Activated B cell treated with CpG ODN at 0.5 μM for 24 hours (primary cell): ENCODE measurements at regions not wholly inside any gene's neighbourhood (a gene's known extent, or its start where the extent isn't known, plus 50 kb on each side); places are given as distances from the start of the nearest gene placed in this dataset.

Experiments
- ATAC-seq: fragments of 200-7000 bp; cut with Tn5 transposase; one replicate; pipeline ENCODE4 v1.10.0; 2021; ENCODE audit warnings: low read depth, mild to moderate bottlenecking, moderate library complexity
- CTCF ChIA-PET: fragments of 350-600 bp; sonication (Branson Sonifier 250); formaldehyde crosslinking; loops from one replicate; lab custom pipeline; 2021; ENCODE audit warnings: antibody characterized with exemption; lab: Charles Lee
- POLR2A ChIA-PET: fragments of 350-600 bp; sonication (Branson Sonifier 250); formaldehyde crosslinking; loops from one replicate; lab custom pipeline; 2021; ENCODE audit warnings: antibody characterized with exemption; lab: Charles Lee
- DNase-seq: peaks from one replicate; pipeline ENCODE4 v3.0.0; 2022
- H3K27ac Mint-ChIP-seq: one replicate; pipeline ENCODE4 v1.8.0; 2020; ENCODE audit warnings: mixed read lengths
- H3K27me3 Mint-ChIP-seq: one replicate; pipeline ENCODE4 v1.8.0; 2021; ENCODE audit warnings: mixed read lengths
- H3K36me3 Mint-ChIP-seq: one replicate; pipeline ENCODE4 v1.8.0; 2021; ENCODE audit warnings: low read depth, mixed read lengths
- H3K4me1 Mint-ChIP-seq: one replicate; pipeline ENCODE4 v1.8.0; 2021; ENCODE audit warnings: mixed read lengths
- H3K4me3 Mint-ChIP-seq: one replicate; pipeline ENCODE4 v1.8.0; 2020; ENCODE audit warnings: mild to moderate bottlenecking, mixed read lengths
- H3K9me3 Mint-ChIP-seq: one replicate; pipeline ENCODE4 v1.8.0; 2020; ENCODE audit warnings: mixed read lengths
- CTCF ChIP-seq: fragments of 200-600 bp; IDR thresholded peaks from one replicate; pipeline ENCODE4 v1.8.0; 2022; ENCODE audit warnings: antibody characterized with exemption, mild to moderate bottlenecking
- intact Hi-C: fragments of 100-400 bp; cut with micrococcal nuclease; formaldehyde crosslinking; loops from one replicate; pipeline ENCODE4 v1.15.1; 2024

GRCh38 chr5:174446446-174446845, 277.9 kb upstream of the MSX2 start:
- Mint-ChIP-seq H3K4me1 (no peaks in the 10 kb centered on the region), H3K9me3 (peaks cover 3% of the 10 kb centered on the region), H3K36me3 (no peaks in the 10 kb centered on the region), H3K4me3 (no peak overlapping the region), H3K27me3 (peaks cover 4% of the 10 kb centered on the region), H3K27ac (no peak overlapping the region)
- ATAC-seq = no peak
- POLR2A ChIA-PET = no interaction called here
- TF ChIP-seq CTCF = no peak
- intact Hi-C loops = no loop called here
- no peak for DNase-seq
- CTCF ChIA-PET = no interaction called here

DNA sequence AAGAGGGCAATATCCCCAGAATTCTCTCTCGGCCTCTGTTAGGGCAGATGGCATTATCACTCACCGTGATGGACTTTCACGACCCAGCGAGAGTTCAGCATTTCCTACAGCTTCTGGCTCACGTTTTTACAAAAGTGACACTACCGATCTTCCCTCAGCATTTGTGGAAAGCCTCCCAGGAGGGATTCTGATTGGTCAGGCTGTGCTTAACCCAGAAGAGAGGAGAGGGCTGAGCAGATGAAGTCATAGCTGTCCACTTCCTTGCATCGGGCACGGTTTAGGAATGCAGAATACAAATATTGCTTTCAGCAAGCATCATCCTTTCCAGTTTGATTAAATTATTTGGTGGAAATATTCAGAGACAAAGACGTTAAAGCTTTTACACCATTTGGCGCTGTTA, 277.4 kb upstream of the MSX2 start:
- no peaks in the 10 kb centered on the region for H3K36me3 Mint-ChIP-seq
- ChIA-PET POLR2A (no interaction called here), CTCF (no interaction called here)
- no peak overlapping the region for H3K4me3 Mint-ChIP-seq
- no peaks in the 10 kb centered on the region for H3K4me1 Mint-ChIP-seq
- peaks cover 3% of the 10 kb centered on the region for H3K9me3 Mint-ChIP-seq
- peaks cover 4% of the 10 kb centered on the region for H3K27me3 Mint-ChIP-seq
- intact Hi-C loops = no loop called here
- no peak overlapping the region for H3K27ac Mint-ChIP-seq
- no peak for ATAC-seq
- DNase-seq = no peak
- TF ChIP-seq CTCF = no peak

- CTCF ChIA-PET = no interaction called here
- no peak for ATAC-seq
- no peak for TF ChIP-seq CTCF
- no peak for DNase-seq
- no peaks in the 10 kb centered on the region for H3K9me3 Mint-ChIP-seq
- H3K27me3 Mint-ChIP-seq = peaks cover 4% of the 10 kb centered on the region
- H3K4me3 Mint-ChIP-seq = no peak overlapping the region
- H3K27ac Mint-ChIP-seq = no peak overlapping the region
- intact Hi-C loops = no loop called here
- no peaks in the 10 kb centered on the region for H3K36me3 Mint-ChIP-seq
- H3K4me1 Mint-ChIP-seq = no peaks in the 10 kb centered on the region
- POLR2A ChIA-PET = no interaction called here
Observed at GRCh38 chr5:174448041-174448440, 276.3 kb upstream of the MSX2 start.

- intact Hi-C loops = no loop called here
- Mint-ChIP-seq H3K27me3 (peaks cover 4% of the 10 kb centered on the region), H3K36me3 (no peaks in the 10 kb centered on the region), H3K4me3 (no peak overlapping the region), H3K27ac (no peak overlapping the region), H3K9me3 (no peaks in the 10 kb centered on the region), H3K4me1 (no peaks in the 10 kb centered on the region)
- no peak for TF ChIP-seq CTCF
- ChIA-PET POLR2A (no interaction called here), CTCF (no interaction called here)
- DNase-seq (no peak), ATAC-seq (no peak)
Observed at GRCh38 chr5:174448662-174449061, 275.7 kb upstream of the MSX2 start.

GRCh38 chr5:174453690-174454089, 270.7 kb upstream of the MSX2 start:
- intact Hi-C loops = no loop called here
- no peaks in the 10 kb centered on the region for H3K36me3 Mint-ChIP-seq
- no peaks in the 10 kb centered on the region for H3K4me1 Mint-ChIP-seq
- ChIA-PET POLR2A (no interaction called here), CTCF (no interaction called here)
- H3K27ac Mint-ChIP-seq = no peak overlapping the region
- peaks cover 3% of the 10 kb centered on the region for H3K9me3 Mint-ChIP-seq
- H3K4me3 Mint-ChIP-seq = no peak overlapping the region
- H3K27me3 Mint-ChIP-seq = peaks cover 1% of the 10 kb centered on the region
- ATAC-seq (no peak), DNase-seq (no peak)
- TF ChIP-seq CTCF = no peak
